Naive thymus-derived CD8-positive, alpha-beta T cell (primary cell): ENCODE measurements at regions not wholly inside any gene's neighbourhood (a gene's known extent, or its start where the extent isn't known, plus 50 kb on each side); places are given as distances from the start of the nearest gene placed in this dataset.
A peak's percentile ranks its signal among the peaks of the same experiment; 100 is the strongest.
"Not testable (repeated sequence)": the region's sequence is repeated elsewhere in the genome, so short reads cannot be mapped to it uniquely, and the experiment has no call there.

Source experiments
- ATAC-seq, 2 donors: fragments of 150-1000 bp; cut with Tn5 transposase in 1 of 2; sonication (Bioruptor Pico), chemical (Tn5 transposase) in 1 of 2; 1 replicate in 1 of 2; 2 replicates in 1 of 2; pipeline ENCODE4 v1.10.0; 2021; ENCODE audit warnings: mild to moderate bottlenecking in 2 of 2, moderate library complexity in 2 of 2
- POLR2A ChIA-PET: fragments of 350-600 bp; sonication (Branson Sonifier 250); formaldehyde crosslinking; loops from one replicate; lab custom pipeline; 2021; ENCODE audit warnings: antibody characterized with exemption; lab: Charles Lee
- DNase-seq, 10 donors: peaks; one replicate each; pipeline versions ENCODE4 v3.0.0 to v3.0.0-alpha.2; 2020 to 2022
- H3K27ac Mint-ChIP-seq, 10 donors: one replicate each; pipeline ENCODE4 v1.8.0; 2020 to 2022; ENCODE audit warnings: mild to moderate bottlenecking in 10 of 10, mixed read lengths in 10 of 10, moderate library complexity in 4 of 10, inconsistent platforms in 1 of 10
- H3K27me3 Mint-ChIP-seq, 5 donors: one replicate each; pipeline ENCODE4 v1.8.0; 2021 to 2022; ENCODE audit warnings: mixed read lengths in 5 of 5
- H3K36me3 Mint-ChIP-seq, 3 donors: one replicate each; pipeline ENCODE4 v1.8.0; 2020 to 2022; ENCODE audit warnings: mixed read lengths in 3 of 3, mild to moderate bottlenecking in 2 of 3, inconsistent platforms in 1 of 3
- H3K4me1 Mint-ChIP-seq, 4 donors: one replicate each; pipeline ENCODE4 v1.8.0; 2021 to 2022; ENCODE audit warnings: mixed read lengths in 4 of 4
- H3K4me3 Mint-ChIP-seq, 10 donors: one replicate each; pipeline ENCODE4 v1.8.0; 2020 to 2022; ENCODE audit warnings: mild to moderate bottlenecking in 10 of 10, mixed read lengths in 10 of 10, moderate library complexity in 6 of 10, inconsistent platforms in 1 of 10
- H3K9me3 Mint-ChIP-seq, 9 donors: one replicate each; pipeline ENCODE4 v1.8.0; 2020 to 2022; ENCODE audit warnings: mixed read lengths in 9 of 9, mild to moderate bottlenecking in 3 of 9, inconsistent platforms in 1 of 9, moderate library complexity in 1 of 9

DNA sequence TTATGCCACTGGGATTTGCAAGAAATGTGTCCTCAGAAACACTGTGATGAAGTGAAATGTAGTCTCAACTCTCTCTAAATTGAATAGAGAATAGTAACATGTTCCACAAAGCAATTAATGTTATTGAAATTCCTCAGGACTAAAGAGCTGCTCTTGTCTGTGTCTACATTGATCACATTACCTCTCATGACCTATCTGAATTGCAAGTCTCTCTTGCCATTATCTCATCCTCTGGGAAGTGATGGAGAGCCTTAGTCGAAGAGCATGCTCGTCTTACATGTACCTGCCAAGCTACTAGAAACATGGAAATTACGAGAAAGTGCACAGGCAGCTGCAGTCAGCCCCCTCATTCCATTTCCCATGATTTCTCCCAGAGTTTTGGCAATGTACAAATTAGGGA, 561.1 kb upstream of the ZNF804A start:
- H3K27me3 Mint-ChIP-seq = peaks cover 0 to 1% (median 0%) of the 10 kb centered on the region in 5 donors
- H3K9me3 Mint-ChIP-seq = peaks cover 0 to 18% (median 0%) of the 10 kb centered on the region in 9 donors
- H3K27ac Mint-ChIP-seq = peak overlapping the region in 1 of 10 donors; percentile 18
- ATAC-seq = no peak
- POLR2A ChIA-PET = no interaction called here
- no peaks in the 10 kb centered on the region for H3K36me3 Mint-ChIP-seq
- H3K4me3 Mint-ChIP-seq = no peak overlapping the region
- no peaks in the 10 kb centered on the region for H3K4me1 Mint-ChIP-seq
- no peak for DNase-seq

DNA sequence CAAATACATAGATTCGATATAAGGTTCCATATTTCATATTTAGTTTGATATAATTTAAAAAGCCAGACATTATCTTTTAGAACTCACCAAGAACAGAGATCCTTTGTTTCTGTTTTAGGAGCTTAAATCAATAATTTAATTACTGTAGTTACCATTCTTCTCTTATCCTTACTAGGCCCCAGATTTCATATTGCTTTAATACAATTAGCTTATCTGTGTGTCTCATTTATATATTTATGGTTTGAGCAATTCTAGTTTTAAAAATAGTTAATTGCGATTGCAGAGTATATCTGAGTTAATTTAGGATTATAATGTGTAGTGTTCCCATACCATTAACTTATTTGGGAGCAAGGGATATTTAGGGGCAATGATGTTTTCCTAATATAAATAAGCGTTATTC, 558.8 kb upstream of the ZNF804A start:
- POLR2A ChIA-PET = no interaction called here
- Mint-ChIP-seq H3K36me3 (no peaks in the 10 kb centered on the region), H3K9me3 (peaks cover 0 to 18% (median 1%) of the 10 kb centered on the region in 9 donors), H3K4me1 (no peaks in the 10 kb centered on the region), H3K27me3 (peaks cover 0 to 1% (median 0%) of the 10 kb centered on the region in 5 donors), H3K27ac (no peak overlapping the region), H3K4me3 (no peak overlapping the region)
- no peak for ATAC-seq
- no peak for DNase-seq

DNA sequence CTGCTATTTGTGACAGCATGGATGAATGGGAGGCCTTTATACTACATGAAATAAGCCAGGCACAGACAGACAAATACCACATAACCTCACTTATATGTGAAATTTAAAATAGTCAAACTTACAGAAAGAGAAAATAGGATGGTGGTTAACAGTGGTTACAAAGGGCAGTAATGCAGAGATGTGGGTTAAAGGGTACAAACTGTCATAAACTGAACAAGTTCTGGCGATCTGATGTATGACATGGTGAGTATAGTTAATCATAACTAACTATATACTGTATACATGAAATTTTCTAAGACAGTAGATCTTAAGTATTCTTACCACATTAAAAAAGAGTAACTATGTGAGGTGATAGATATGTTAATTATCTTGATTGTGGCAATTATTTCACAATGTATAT, 558.1 kb upstream of the ZNF804A start:
- ATAC-seq = no peak
- Mint-ChIP-seq H3K4me1 (no peaks in the 10 kb centered on the region), H3K27me3 (peaks cover 0 to 1% (median 0%) of the 10 kb centered on the region in 5 donors), H3K36me3 (no peaks in the 10 kb centered on the region), H3K4me3 (no peak overlapping the region), H3K27ac (no peak overlapping the region), H3K9me3 (peaks cover 0 to 18% (median 1%) of the 10 kb centered on the region in 9 donors)
- POLR2A ChIA-PET = no interaction called here
- no peak for DNase-seq

DNA sequence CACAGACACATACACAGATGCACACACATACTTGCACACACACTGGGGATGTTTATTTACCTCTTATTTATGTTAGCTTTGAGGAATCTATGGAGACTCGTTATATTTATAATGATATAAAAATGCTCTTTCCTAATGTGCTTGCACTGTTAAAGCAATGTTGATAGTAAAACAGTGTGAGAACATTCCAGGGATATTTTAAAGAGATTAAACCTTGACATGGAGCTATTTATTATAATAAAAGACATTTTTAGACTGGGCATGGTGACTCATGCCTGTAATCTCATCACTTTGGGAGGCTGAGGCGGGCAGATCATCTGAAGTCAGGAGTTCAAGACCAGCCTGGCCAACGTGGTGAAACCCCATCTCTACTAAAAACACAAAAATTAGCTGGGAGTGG, 557.3 kb upstream of the ZNF804A start:
- no peaks in the 10 kb centered on the region for H3K36me3 Mint-ChIP-seq
- peaks cover 0 to 1% (median 0%) of the 10 kb centered on the region in 5 donors for H3K27me3 Mint-ChIP-seq
- DNase-seq (no peak), ATAC-seq (no peak)
- no peaks in the 10 kb centered on the region for H3K4me1 Mint-ChIP-seq
- peaks cover 0 to 19% (median 1%) of the 10 kb centered on the region in 9 donors for H3K9me3 Mint-ChIP-seq
- no peak overlapping the region for H3K4me3 Mint-ChIP-seq
- POLR2A ChIA-PET = no interaction called here
- no peak overlapping the region for H3K27ac Mint-ChIP-seq

DNA sequence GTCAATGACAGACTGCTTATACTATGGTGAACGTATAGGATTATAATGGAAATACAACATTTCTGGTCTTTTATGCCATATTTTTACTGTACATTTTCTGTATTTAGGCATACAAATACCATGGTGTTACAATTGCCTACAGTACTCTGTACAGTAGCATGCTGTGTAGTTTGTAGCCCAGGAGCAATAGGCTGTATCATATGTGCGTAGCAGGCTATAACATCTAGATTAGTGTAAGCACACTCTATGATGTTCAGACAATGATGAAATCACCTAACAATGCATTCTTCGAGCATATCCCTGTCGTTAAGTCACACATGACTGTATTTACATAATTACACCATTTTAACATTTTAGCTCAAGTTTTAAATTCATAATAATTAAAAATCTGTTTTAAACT, 556.6 kb upstream of the ZNF804A start:
- H3K9me3 Mint-ChIP-seq = peaks cover 0 to 18% (median 1%) of the 10 kb centered on the region in 9 donors
- DNase-seq (no peak), ATAC-seq (no peak)
- no peaks in the 10 kb centered on the region for H3K4me1 Mint-ChIP-seq
- no peak overlapping the region for H3K4me3 Mint-ChIP-seq
- POLR2A ChIA-PET = no interaction called here
- H3K27ac Mint-ChIP-seq = no peak overlapping the region
- no peaks in the 10 kb centered on the region for H3K36me3 Mint-ChIP-seq
- H3K27me3 Mint-ChIP-seq = peaks cover 0 to 1% (median 0%) of the 10 kb centered on the region in 5 donors

DNA sequence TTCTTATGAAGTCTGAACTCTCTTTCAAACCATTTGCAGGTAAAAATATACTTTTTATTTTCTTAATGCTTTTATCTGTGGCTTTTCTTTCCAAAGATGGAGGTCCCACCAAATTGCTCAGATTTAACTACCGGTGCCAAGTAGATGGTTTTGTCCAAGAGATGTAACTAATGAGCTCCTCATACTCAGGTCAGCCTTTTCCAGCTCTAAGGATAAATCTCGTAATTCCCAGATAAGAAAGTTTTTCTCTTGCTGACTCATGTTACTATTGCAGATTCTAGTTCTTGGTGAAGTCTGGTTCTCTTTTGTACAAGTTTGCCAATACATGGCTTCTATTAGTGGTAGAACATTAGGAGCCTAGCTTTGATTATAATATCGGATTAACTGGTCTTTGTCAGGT, 550.8 kb upstream of the ZNF804A start:
- no peak for ATAC-seq
- Mint-ChIP-seq H3K36me3 (no peaks in the 10 kb centered on the region), H3K4me1 (no peaks in the 10 kb centered on the region), H3K27me3 (peaks cover 0 to 3% (median 0%) of the 10 kb centered on the region in 5 donors), H3K9me3 (peaks cover 0 to 7% (median 0%) of the 10 kb centered on the region in 9 donors), H3K4me3 (no peak overlapping the region), H3K27ac (no peak overlapping the region)
- POLR2A ChIA-PET = no interaction called here
- no peak for DNase-seq

DNA sequence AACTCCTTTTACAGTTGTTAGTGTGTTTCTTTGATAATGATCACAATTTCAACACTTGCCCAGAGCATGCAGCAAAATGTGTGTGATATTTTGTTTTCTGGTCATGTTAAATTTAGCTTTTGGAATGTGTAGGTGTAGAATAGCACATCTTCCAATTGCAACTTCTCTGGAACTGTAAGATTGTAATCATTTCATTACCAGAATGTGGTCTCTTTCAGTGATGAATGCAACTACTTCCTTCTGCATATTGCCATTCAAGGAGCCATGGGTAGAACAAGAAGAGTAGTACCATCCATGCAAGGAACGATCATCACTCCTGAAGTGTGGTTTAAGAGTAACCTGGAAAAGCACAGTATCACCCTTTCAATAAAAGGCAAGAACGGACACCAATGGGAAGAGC, 548.8 kb upstream of the ZNF804A start:
- H3K4me3 Mint-ChIP-seq = no peak overlapping the region
- no peaks in the 10 kb centered on the region for H3K4me1 Mint-ChIP-seq
- no peak for DNase-seq
- POLR2A ChIA-PET = no interaction called here
- H3K36me3 Mint-ChIP-seq = no peaks in the 10 kb centered on the region
- ATAC-seq = no peak
- H3K27ac Mint-ChIP-seq = no peak overlapping the region
- peaks cover 0 to 7% (median 0%) of the 10 kb centered on the region in 9 donors for H3K9me3 Mint-ChIP-seq
- H3K27me3 Mint-ChIP-seq = peaks cover 0 to 3% (median 0%) of the 10 kb centered on the region in 5 donors

DNA sequence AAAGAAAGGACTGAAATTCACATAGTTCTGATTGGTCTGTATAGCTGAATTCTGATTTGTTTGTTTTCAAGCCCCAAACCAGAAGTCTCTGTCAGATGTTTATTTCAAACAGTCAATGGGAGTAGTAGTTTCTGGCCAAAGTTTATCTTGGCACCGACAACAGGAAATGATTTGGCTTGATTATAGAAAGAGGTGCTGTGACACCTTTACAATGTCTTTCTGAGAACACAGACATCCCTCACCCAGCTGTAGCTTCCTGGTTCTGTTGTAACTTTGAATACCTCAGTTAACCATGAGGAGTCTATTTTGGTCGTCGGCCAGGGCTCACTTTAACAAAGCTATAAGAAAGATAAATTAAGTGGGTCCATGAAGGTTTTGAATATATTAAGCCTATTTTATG, 545.0 kb upstream of the ZNF804A start:
- Mint-ChIP-seq H3K4me1 (no peaks in the 10 kb centered on the region), H3K4me3 (no peak overlapping the region), H3K36me3 (no peaks in the 10 kb centered on the region), H3K27ac (no peak overlapping the region), H3K27me3 (peaks cover 0 to 3% (median 0%) of the 10 kb centered on the region in 5 donors), H3K9me3 (peaks cover 0 to 6% (median 0%) of the 10 kb centered on the region in 9 donors)
- DNase-seq = no peak
- no peak for ATAC-seq
- POLR2A ChIA-PET = no interaction called here

DNA sequence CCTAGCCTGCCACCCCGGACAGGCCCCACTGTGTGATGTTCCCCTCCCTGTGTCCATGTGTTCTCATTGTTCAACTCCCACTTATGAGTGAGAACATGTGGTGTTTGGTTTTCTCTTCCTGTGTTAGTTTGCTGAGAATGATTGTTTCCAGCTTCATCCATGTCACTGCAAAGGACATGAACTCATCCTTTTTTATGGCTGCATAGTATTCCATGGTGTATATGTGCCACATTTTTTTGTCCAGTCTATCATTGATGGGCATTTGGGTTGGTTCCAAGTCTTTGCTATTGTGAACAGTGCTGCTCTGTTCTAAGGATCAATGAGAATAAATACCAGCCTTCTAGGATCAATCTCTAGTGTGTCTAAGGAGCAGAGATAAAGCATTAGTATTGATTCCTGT, 543.9 kb upstream of the ZNF804A start:
- ATAC-seq, POLR2A ChIA-PET, DNase-seq, H3K27me3 Mint-ChIP-seq, H3K4me1 Mint-ChIP-seq, H3K36me3 Mint-ChIP-seq, H3K9me3 Mint-ChIP-seq, H3K4me3 Mint-ChIP-seq: not testable (repeated sequence)
- peak overlapping the region in 1 of 10 donors; percentile 25 for H3K27ac Mint-ChIP-seq

DNA sequence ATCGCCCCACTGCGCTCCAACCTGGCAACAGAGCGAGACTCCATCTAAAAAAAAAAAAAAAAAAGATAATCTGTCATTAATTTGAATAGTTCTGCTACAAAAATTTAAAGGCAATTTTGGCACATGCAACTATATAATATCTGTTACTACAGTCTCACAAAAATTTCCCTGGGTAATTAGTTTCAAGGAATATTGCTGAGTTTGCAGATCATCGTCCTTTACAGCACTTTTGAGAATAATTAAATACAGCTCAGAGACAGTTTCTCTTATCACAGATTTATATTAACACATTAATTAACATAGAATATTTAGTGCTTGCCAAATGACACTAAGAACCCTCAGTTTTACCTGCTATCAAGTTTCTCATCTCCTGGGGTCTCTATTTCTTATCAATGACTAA, 540.4 kb upstream of the ZNF804A start:
- H3K36me3 Mint-ChIP-seq = no peaks in the 10 kb centered on the region
- H3K27me3 Mint-ChIP-seq = no peaks in the 10 kb centered on the region
- peaks cover 0 to 12% (median 7%) of the 10 kb centered on the region in 9 donors for H3K9me3 Mint-ChIP-seq
- no peaks in the 10 kb centered on the region for H3K4me1 Mint-ChIP-seq
- no peak for ATAC-seq
- POLR2A ChIA-PET = no interaction called here
- DNase-seq = no peak
- no peak overlapping the region for H3K4me3 Mint-ChIP-seq
- no peak overlapping the region for H3K27ac Mint-ChIP-seq

DNA sequence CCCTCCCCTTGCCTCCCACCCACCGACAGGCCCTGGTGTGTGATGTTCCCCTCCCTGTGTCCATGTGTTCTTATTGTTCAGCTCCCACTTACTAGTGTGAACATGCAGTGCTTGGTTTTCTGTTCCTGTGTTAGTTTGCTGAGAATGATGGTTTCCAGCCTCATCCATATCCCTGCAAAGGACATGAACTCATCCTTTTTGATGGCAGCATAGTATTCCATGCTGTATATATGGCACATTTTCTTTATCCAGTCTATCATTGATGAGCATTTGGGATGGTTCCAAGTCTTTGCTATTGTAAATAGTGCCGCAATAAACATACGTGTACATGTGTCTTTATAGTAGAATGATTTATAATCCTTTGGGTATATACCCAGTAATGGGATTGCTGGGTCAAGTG, 538.1 kb upstream of the ZNF804A start:
- H3K36me3 Mint-ChIP-seq, H3K27me3 Mint-ChIP-seq, ATAC-seq, H3K27ac Mint-ChIP-seq, H3K4me3 Mint-ChIP-seq, POLR2A ChIA-PET, H3K4me1 Mint-ChIP-seq, DNase-seq: not testable (repeated sequence)
- peaks cover 0 to 24% (median 11%) of the 10 kb centered on the region in 9 donors for H3K9me3 Mint-ChIP-seq

DNA sequence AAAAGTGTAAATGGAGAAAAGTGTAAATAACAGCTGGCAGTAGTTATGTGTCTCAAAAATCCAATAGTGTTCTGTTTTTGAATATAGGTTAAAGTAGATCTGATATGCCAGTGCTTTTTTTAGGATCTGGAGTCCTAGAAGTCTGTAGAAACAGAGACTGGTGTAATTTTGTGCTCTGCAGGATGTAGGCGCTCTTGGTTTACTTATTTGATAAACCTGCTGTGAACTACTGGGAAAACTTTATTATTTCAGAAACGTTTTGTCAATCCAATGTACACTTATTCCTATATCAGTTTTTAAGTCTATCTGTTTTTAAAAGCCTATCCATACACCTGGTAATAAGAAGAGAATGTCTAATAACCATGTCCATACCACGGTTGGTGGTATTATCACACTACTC, 530.8 kb upstream of the ZNF804A start:
- Mint-ChIP-seq H3K36me3 (no peaks in the 10 kb centered on the region), H3K9me3 (peaks cover 0 to 20% (median 4%) of the 10 kb centered on the region in 9 donors), H3K4me1 (no peaks in the 10 kb centered on the region), H3K27ac (no peak overlapping the region), H3K4me3 (no peak overlapping the region), H3K27me3 (no peaks in the 10 kb centered on the region)
- ATAC-seq (no peak), DNase-seq (no peak)
- POLR2A ChIA-PET = no interaction called here

DNA sequence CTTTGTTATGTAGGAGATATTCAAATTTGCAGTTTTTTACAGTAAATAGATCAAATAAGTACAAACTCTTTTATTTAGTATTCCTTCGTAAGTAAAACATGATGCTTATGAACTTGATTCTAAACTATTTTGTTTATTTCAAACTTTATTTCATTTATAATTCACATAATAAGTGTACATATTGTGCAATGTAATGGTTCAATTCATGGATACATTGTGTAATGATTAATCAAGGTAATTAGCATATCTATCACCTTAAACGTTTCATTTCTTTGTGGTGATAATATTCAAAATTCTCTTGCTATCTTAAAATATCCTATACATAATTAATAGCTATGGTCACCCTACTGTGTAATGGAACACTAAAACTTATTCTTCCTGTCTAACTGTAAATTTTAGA, 525.9 kb upstream of the ZNF804A start:
- Mint-ChIP-seq H3K36me3 (no peaks in the 10 kb centered on the region), H3K4me3 (no peak overlapping the region), H3K27ac (no peak overlapping the region), H3K9me3 (peaks cover 0 to 14% (median 1%) of the 10 kb centered on the region in 9 donors), H3K27me3 (no peaks in the 10 kb centered on the region), H3K4me1 (no peaks in the 10 kb centered on the region)
- no peak for DNase-seq
- POLR2A ChIA-PET = no interaction called here
- ATAC-seq = no peak

DNA sequence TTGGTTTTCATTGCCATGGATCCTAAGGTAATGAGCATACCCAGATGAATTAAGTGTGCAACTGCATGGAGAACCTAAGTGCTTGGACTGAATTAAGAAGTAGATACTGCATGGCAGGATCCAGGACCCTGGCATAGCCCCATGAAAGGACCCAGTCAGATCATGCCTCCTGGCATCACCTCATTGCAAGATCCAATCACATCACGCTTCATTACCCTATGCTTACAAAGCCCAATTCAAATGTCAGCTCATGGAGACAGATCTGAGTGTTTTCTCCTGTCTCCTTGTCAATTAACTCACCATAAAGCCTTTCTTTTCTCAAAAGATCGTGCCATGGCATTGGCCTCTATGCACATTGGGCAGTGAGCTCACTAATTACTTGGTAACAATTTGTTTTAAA, 519.8 kb upstream of the ZNF804A start:
- Mint-ChIP-seq H3K27ac (no peak overlapping the region), H3K4me3 (no peak overlapping the region), H3K27me3 (no peaks in the 10 kb centered on the region), H3K4me1 (no peaks in the 10 kb centered on the region), H3K36me3 (no peaks in the 10 kb centered on the region), H3K9me3 (peaks cover 0 to 31% (median 3%) of the 10 kb centered on the region in 9 donors)
- DNase-seq (no peak), ATAC-seq (no peak)
- POLR2A ChIA-PET = no interaction called here
